ENCODE measurements at regions not wholly inside any gene's neighbourhood (a gene's known extent, or its start where the extent isn't known, plus 50 kb on each side); places are given as distances from the start of the nearest gene placed in this dataset.
"Not testable (repeated sequence)": the region's sequence is repeated elsewhere in the genome, so short reads cannot be mapped to it uniquely, and the experiment has no call there.

- not testable (repeated sequence) for TF ChIP-seq CTCF, POLR2A (IDR thresholded peaks at IDR 0.05)
These were observed 59.2 kb upstream of the TNIK start for GRCh38 chr3:171519423-171519822.
